ENCODE measurements at regions not wholly inside any gene's neighbourhood (a gene's known extent, or its start where the extent isn't known, plus 50 kb on each side); places are given as distances from the start of the nearest gene placed in this dataset.

GRCh38 chr10:131644864-131645658 lies 255.7 kb upstream of the PPP2R2D start:
- H3K9me3 ChIP-seq (replicated peaks in 1 of 2; ENCODE audit: control insufficient read depth in 1 of 2, insufficient read depth in 1 of 2, low read length in 2 of 2): no peaks in the 10 kb centered on the region
- no peak overlapping the region for H2AFZ ChIP-seq (ENCODE audit: insufficient read depth, low read depth, low read length, poor library complexity, severe bottlenecking)
- DNase-seq: no peak
- intact Hi-C loops (cut with micrococcal nuclease): no loop called here
- TF ChIP-seq CTCF (IDR thresholded peaks at IDR 0.05): no peak
- no peaks in the 10 kb centered on the region for H3K36me3 ChIP-seq (replicated peaks in 1 of 2; ENCODE audit: control insufficient read depth in 1 of 2, insufficient read depth in 2 of 2, low read length in 2 of 2)
- H3K9ac ChIP-seq (ENCODE audit: insufficient read depth, low read length, poor library complexity, severe bottlenecking): no peak overlapping the region
- no peak overlapping the region for H3K27ac Mint-ChIP-seq
- no peaks in the 10 kb centered on the region for H3K27me3 ChIP-seq (ENCODE audit: control insufficient read depth in 2 of 2, insufficient read depth in 2 of 2, low read length in 2 of 2)
- 88% methylated on average over 9 of the region's 12 CpGs for WGBS (ENCODE audit: insufficient coverage)
- no peaks in the 10 kb centered on the region for H3K36me3 Mint-ChIP-seq
- H3K4me2 ChIP-seq (replicated peaks; ENCODE audit: extremely low read depth, low read length, poor library complexity, severe bottlenecking): no peak overlapping the region
- no peaks in the 10 kb centered on the region for H3K4me1 ChIP-seq (ENCODE audit: control insufficient read depth in 1 of 2, insufficient read depth in 2 of 2, low read length in 2 of 2)
- H3K79me2 ChIP-seq (ENCODE audit: insufficient read depth, low read length): no peaks in the 10 kb centered on the region
- peaks cover 0 to 2% (median 0%) of the 10 kb centered on the region in 3 donors for H3K27me3 Mint-ChIP-seq (ENCODE audit: low read depth in 3 of 3)
- H3K9me3 Mint-ChIP-seq: peaks cover 2 to 10% (median 3%) of the 10 kb centered on the region in 7 donors
- no peak overlapping the region for H3K4me3 Mint-ChIP-seq
- no peaks in the 10 kb centered on the region for H4K20me1 ChIP-seq (ENCODE audit: insufficient read depth, low read length)
- H3K4me3 ChIP-seq (replicated peaks in 1 of 3; ENCODE audit: low read depth in 2 of 3, low read length in 3 of 3): no peak overlapping the region
- H3K27ac ChIP-seq (ENCODE audit: low read depth in 1 of 2, low read length in 2 of 2): no peak overlapping the region
- H3K4me1 Mint-ChIP-seq: no peaks in the 10 kb centered on the region

GRCh38 chr10:131645756-131646155 lies 255.1 kb upstream of the PPP2R2D start:
- no peaks in the 10 kb centered on the region for H3K36me3 Mint-ChIP-seq
- H4K20me1 ChIP-seq (ENCODE audit: insufficient read depth, low read length): no peaks in the 10 kb centered on the region
- intact Hi-C loops (cut with micrococcal nuclease): no loop called here
- no peaks in the 10 kb centered on the region for H3K79me2 ChIP-seq (ENCODE audit: insufficient read depth, low read length)
- H3K27me3 Mint-ChIP-seq (ENCODE audit: low read depth in 3 of 3): peaks cover 0 to 2% (median 2%) of the 10 kb centered on the region in 3 donors
- H3K27me3 ChIP-seq (ENCODE audit: control insufficient read depth in 2 of 2, insufficient read depth in 2 of 2, low read length in 2 of 2): no peaks in the 10 kb centered on the region
- no peak overlapping the region for H3K4me2 ChIP-seq (replicated peaks; ENCODE audit: extremely low read depth, low read length, poor library complexity, severe bottlenecking)
- H2AFZ ChIP-seq (ENCODE audit: insufficient read depth, low read depth, low read length, poor library complexity, severe bottlenecking): no peak overlapping the region
- H3K4me3 Mint-ChIP-seq: no peak overlapping the region
- no peaks in the 10 kb centered on the region for H3K4me1 ChIP-seq (ENCODE audit: control insufficient read depth in 1 of 2, insufficient read depth in 2 of 2, low read length in 2 of 2)
- peaks cover 0 to 4% (median 2%) of the 10 kb centered on the region in 7 donors for H3K9me3 Mint-ChIP-seq
- 83% methylated on average over 6 of the region's 10 CpGs for WGBS (ENCODE audit: insufficient coverage)
- H3K9ac ChIP-seq (ENCODE audit: insufficient read depth, low read length, poor library complexity, severe bottlenecking): no peak overlapping the region
- no peaks in the 10 kb centered on the region for H3K36me3 ChIP-seq (replicated peaks in 1 of 2; ENCODE audit: control insufficient read depth in 1 of 2, insufficient read depth in 2 of 2, low read length in 2 of 2)
- H3K9me3 ChIP-seq (replicated peaks in 1 of 2; ENCODE audit: control insufficient read depth in 1 of 2, insufficient read depth in 1 of 2, low read length in 2 of 2): no peaks in the 10 kb centered on the region
- no peaks in the 10 kb centered on the region for H3K4me1 Mint-ChIP-seq
- H3K27ac ChIP-seq (ENCODE audit: low read depth in 1 of 2, low read length in 2 of 2): no peak overlapping the region
- TF ChIP-seq CTCF (IDR thresholded peaks at IDR 0.05): no peak
- H3K4me3 ChIP-seq (replicated peaks in 1 of 3; ENCODE audit: low read depth in 2 of 3, low read length in 3 of 3): no peak overlapping the region
- no peak for DNase-seq
- no peak overlapping the region for H3K27ac Mint-ChIP-seq

All from CD14-positive monocyte (primary cell).